ENCODE measurements at regions not wholly inside any gene's neighbourhood (a gene's known extent, or its start where the extent isn't known, plus 50 kb on each side); places are given as distances from the start of the nearest gene placed in this dataset.
A peak's percentile ranks its signal among the peaks of the same experiment; 100 is the strongest.
"Not testable (repeated sequence)": the region's sequence is repeated elsewhere in the genome, so short reads cannot be mapped to it uniquely, and the experiment has no call there.

- DNase-seq, result peak; percentile 52
Measured at GRCh38 chr12:23204933-23205778, 580.2 kb downstream of the ETNK1 start.

- DNase-seq, result no peak
Measured at GRCh38 chr12:23209793-23210192, 584.8 kb downstream of the ETNK1 start.

GRCh38 chr12:23210573-23210972, 585.6 kb downstream of the ETNK1 start:
- DNase-seq, result no peak

- no peak for DNase-seq
Measured at GRCh38 chr12:23211384-23212320, 586.7 kb downstream of the ETNK1 start.

- DNase-seq, result no peak
Measured at GRCh38 chr12:23217158-23217557, 592.2 kb downstream of the ETNK1 start.

- DNase-seq, result no peak
Measured at GRCh38 chr12:23217667-23218066, 592.7 kb downstream of the ETNK1 start.

GRCh38 chr12:23221066-23221465, 596.1 kb downstream of the ETNK1 start:
- DNase-seq, result no peak

GRCh38 chr12:23221926-23222325, 597.0 kb downstream of the ETNK1 start:
- no peak for DNase-seq

GRCh38 chr12:23222801-23223200, 597.8 kb downstream of the ETNK1 start:
- no peak for DNase-seq

GRCh38 chr12:23228101-23228500, 603.1 kb downstream of the ETNK1 start:
- DNase-seq, result no peak

GRCh38 chr12:23230899-23231298, 605.9 kb downstream of the ETNK1 start:
- DNase-seq, result no peak

GRCh38 chr12:23236066-23236780, 611.3 kb downstream of the ETNK1 start:
- DNase-seq, result no peak

- DNase-seq, result no peak
Measured at GRCh38 chr12:23236811-23237210, 611.8 kb downstream of the ETNK1 start.

GRCh38 chr12:23238190-23238589, 613.2 kb downstream of the ETNK1 start:
- DNase-seq, result no peak

GRCh38 chr12:23238957-23239356, 614.0 kb downstream of the ETNK1 start:
- no peak for DNase-seq

GRCh38 chr12:23245186-23245585, 620.2 kb downstream of the ETNK1 start:
- DNase-seq, result no peak

- DNase-seq, result no peak
Measured at GRCh38 chr12:23253191-23253590, 628.2 kb downstream of the ETNK1 start.

GRCh38 chr12:23253910-23254309, 628.9 kb downstream of the ETNK1 start:
- not testable (repeated sequence) for DNase-seq

- DNase-seq, result no peak
Measured at GRCh38 chr12:23259558-23259957, 634.6 kb downstream of the ETNK1 start.

GRCh38 chr12:23262670-23263069, 637.7 kb downstream of the ETNK1 start:
- DNase-seq, result no peak

GRCh38 chr12:23277831-23278230, 652.9 kb downstream of the ETNK1 start:
- no peak for DNase-seq

- no peak for DNase-seq
Measured at GRCh38 chr12:23281295-23281694, 656.3 kb downstream of the ETNK1 start.

- DNase-seq, result no peak
Measured at GRCh38 chr12:23282701-23283100, 657.7 kb downstream of the ETNK1 start.
